ENCODE measurements at regions not wholly inside any gene's neighbourhood (a gene's known extent, or its start where the extent isn't known, plus 50 kb on each side); places are given as distances from the start of the nearest gene placed in this dataset.
A peak's percentile ranks its signal among the peaks of the same experiment; 100 is the strongest.

- no peak for DNase-seq
Observed at GRCh38 chr21:35414056-35414455, 365.0 kb upstream of the RUNX1 start.

GRCh38 chr21:35412231-35412630, 363.1 kb upstream of the RUNX1 start:
- DNase-seq, result no peak

- no peak for DNase-seq
Observed at GRCh38 chr21:35411434-35411833, 362.3 kb upstream of the RUNX1 start.

- no peak for DNase-seq
Observed at GRCh38 chr21:35410656-35411055, 361.6 kb upstream of the RUNX1 start.

- DNase-seq, result no peak
Observed at GRCh38 chr21:35410123-35410522, 361.0 kb upstream of the RUNX1 start.

- no peak for DNase-seq
Observed at GRCh38 chr21:35408401-35408800, 359.3 kb upstream of the RUNX1 start.

GRCh38 chr21:35406635-35407034, 357.5 kb upstream of the RUNX1 start:
- no peak for DNase-seq

- DNase-seq, result no peak
Observed at GRCh38 chr21:35405981-35406380, 356.9 kb upstream of the RUNX1 start.

- no peak for DNase-seq
Observed at GRCh38 chr21:35404247-35404646, 355.1 kb upstream of the RUNX1 start.

GRCh38 chr21:35402061-35402460, 353.0 kb upstream of the RUNX1 start:
- no peak for DNase-seq

GRCh38 chr21:35401476-35401875, 352.4 kb upstream of the RUNX1 start:
- no peak for DNase-seq

- peak; percentile 61 for DNase-seq
Observed at GRCh38 chr21:35400233-35400939, 351.3 kb upstream of the RUNX1 start.

GRCh38 chr21:35399706-35400105, 350.6 kb upstream of the RUNX1 start:
- no peak for DNase-seq

- no peak for DNase-seq
Observed at GRCh38 chr21:35399002-35399530, 350.0 kb upstream of the RUNX1 start.

GRCh38 chr21:35398346-35398982, 349.4 kb upstream of the RUNX1 start:
- DNase-seq, result no peak

- DNase-seq, result no peak
Observed at GRCh38 chr21:35397781-35398180, 348.7 kb upstream of the RUNX1 start.

- DNase-seq, result no peak
Observed at GRCh38 chr21:35396655-35397054, 347.6 kb upstream of the RUNX1 start.

- DNase-seq, result no peak
Observed at GRCh38 chr21:35395728-35396127, 346.6 kb upstream of the RUNX1 start.

GRCh38 chr21:35394634-35395369, 345.7 kb upstream of the RUNX1 start:
- peak; percentile 4 for DNase-seq

GRCh38 chr21:35394049-35394448, 344.9 kb upstream of the RUNX1 start:
- DNase-seq, result no peak

GRCh38 chr21:35390013-35390776, 341.1 kb upstream of the RUNX1 start:
- DNase-seq, result peak; percentile 5

GRCh38 chr21:35386491-35387079, 337.5 kb upstream of the RUNX1 start:
- no peak for DNase-seq

GRCh38 chr21:35384375-35384774, 335.3 kb upstream of the RUNX1 start:
- DNase-seq, result no peak
